HG03469 (cell line): ENCODE measurements at regions not wholly inside any gene's neighbourhood (a gene's known extent, or its start where the extent isn't known, plus 50 kb on each side); places are given as distances from the start of the nearest gene placed in this dataset.

ENCODE experiments used
- ATAC-seq: cut with Tn5 transposase; IDR thresholded peaks from one replicate; pipeline ENCODE4 v1.9.1; 2021; ENCODE audit warnings: mild to moderate bottlenecking, moderate library complexity, moderate number of reproducible peaks; ENCODE audit not compliant: unreplicated experiment

DNA sequence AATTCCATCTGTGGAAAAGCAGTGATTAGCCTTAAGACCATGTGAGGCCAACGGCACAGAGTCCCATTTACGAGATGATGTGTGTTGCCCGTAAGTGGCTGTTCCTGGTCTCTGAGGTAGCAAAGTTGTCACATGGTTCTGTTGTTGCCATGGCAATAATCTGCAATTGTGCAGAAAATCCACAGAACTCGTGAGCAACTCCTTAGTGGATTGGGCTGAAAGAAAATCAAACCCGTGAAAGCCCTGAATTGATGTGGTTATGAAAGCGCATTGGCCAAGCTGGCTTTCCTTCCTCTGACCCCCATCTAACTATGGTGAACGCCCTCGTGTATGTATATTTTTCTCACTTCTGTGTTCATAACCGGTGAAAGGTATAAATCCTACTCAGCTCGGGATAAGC, 614.7 kb downstream of the EBF1 start:
- ATAC-seq: no peak

DNA sequence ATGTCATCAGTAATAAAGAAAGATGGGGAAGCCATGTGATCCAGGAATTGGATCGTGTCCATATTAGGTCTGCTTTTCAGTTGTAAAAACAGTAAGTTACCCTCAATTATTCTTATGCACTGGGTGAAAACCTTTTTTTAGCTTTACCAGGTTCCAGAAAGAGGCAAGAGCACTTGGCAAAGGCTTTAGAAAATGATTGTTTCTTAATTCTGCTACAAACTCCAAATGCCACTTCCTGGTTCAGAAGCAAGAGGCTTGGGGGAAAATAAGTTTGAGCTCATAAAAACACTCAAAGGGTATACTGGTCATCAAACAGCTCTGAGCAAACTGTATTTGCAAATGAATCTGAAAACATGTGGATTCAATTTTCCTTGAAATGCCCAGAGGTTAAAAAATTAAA, 615.6 kb downstream of the EBF1 start:
- ATAC-seq: no peak

DNA sequence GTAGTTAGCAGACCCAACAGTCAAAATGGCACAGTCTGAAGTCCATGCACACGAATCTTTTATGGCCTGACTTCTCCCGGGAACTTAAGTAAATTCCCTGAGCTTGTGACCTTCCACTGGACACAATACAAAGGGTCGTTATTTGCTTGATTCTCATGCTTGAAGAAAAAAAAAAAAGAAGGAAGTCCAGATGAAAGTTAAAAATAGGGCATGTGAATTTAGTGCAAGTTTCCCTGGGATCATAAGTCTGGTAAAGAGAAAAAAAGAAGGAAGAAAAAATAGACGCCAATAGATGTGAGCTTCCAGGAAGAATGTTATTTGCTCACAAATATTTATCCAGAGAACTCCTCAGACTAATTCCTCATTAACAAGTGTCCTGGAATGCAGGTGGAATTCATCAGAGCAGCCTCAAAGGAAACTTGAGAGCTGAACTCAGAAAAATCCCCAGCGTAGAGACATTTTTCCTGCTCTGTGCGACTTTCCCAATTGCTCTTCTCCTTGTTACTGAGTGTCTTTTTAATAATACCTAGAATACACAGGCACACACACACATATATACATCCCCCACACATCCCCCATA, 616.3 kb downstream of the EBF1 start:
- no peak for ATAC-seq

DNA sequence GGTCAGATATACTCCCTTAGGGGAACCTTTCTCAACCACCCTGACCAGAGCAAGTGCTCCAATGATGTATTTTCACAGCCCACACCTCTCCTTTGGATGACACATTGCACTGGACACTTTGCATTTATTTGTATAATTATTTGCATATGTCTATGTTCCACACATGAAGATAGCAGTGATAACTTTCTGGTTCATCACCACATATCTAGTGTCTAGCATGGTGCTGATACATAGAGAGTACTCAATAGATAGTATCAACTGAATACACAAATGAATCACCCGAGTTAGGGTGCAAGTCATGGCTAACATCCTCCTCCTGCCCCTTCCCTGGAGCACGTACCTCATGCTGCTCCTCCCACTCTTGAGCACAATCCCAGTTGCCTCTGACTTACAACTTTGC, 617.6 kb downstream of the EBF1 start:
- ATAC-seq: no peak

DNA sequence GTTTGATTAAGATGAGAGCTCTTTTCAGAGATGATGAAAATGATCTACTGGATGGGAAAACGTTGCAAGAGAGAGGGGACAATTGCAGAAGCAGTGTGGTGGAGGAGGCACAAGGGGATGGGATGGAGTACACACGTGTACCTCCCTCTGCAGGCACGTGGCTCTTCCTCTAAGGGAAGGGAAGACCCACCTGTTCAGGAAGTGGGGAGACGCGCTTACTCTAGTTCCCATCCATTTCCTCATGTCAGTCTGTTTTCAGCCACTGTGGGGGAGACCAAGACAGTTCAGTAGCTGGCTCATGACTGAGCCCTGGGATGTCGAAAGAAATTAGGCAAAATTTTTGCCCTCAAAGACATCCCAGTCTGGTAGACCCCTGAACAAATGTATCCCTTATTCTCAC, 619.2 kb upstream of the CLINT1 start:
- no peak for ATAC-seq

DNA sequence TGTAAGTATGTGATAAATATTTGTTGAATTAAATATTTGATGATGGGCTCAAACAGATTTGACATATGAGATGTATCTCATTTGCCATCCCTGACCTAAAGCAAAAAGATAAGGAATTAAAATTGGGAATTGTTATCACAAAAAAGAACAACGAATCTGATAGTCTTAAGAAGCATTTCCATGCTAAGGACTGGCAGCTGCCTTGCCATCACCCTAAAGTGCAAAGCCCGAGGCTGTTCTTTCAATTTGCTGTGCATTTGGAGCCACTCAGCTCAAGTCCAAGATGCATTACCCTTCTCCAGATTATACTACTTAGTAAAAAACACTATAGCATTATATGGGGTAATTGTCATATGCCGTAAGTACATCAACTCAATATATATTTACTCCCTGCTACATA, 618.3 kb upstream of the CLINT1 start:
- ATAC-seq: no peak

DNA sequence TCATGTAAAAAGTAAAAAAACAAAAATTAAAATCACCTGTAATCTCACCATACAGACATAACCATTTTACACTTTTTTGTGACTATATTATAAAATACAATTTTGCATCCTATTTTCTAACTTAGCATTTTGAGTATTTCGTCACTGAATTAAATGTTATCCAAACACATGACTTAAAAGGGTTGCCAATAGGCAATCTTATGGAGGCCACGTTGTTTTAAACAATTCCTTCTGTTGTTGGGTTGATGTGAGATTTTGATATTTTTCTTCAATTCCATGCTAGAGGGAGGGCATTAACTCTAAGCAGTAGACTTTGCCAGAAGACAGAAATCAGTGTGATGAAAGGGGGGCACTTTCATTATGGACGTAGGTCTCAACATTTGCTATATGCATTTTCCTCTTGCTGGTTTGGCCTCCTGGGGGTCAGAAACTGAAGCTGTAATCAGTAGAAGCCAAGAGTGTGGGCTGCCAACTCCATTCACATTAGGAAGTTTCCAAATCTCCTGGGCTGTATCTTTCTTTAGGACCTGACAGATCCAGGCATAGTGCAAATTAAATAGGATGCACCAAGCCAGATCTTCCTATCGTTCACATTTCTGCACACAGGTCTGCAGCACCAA, 614.2 kb upstream of the CLINT1 start:
- no peak for ATAC-seq

DNA sequence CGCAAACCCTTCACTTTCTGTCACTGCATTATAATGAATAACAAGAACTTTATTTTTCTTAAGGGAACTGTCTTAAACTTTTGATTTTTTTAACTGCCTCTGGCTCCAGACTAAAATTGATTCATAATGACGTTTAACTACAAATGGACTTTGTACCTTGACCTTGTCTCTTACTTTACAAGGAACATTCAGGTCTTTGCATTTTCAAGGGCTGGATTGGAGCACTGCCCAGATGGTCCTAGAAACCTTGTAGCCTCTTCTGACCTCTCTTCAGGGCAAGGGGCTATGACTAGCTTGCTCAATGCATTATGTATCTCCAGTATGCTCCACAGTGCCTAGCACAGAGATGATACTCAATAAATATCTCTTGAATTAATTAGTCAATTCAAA, 612.6 kb upstream of the CLINT1 start:
- ATAC-seq: no peak

DNA sequence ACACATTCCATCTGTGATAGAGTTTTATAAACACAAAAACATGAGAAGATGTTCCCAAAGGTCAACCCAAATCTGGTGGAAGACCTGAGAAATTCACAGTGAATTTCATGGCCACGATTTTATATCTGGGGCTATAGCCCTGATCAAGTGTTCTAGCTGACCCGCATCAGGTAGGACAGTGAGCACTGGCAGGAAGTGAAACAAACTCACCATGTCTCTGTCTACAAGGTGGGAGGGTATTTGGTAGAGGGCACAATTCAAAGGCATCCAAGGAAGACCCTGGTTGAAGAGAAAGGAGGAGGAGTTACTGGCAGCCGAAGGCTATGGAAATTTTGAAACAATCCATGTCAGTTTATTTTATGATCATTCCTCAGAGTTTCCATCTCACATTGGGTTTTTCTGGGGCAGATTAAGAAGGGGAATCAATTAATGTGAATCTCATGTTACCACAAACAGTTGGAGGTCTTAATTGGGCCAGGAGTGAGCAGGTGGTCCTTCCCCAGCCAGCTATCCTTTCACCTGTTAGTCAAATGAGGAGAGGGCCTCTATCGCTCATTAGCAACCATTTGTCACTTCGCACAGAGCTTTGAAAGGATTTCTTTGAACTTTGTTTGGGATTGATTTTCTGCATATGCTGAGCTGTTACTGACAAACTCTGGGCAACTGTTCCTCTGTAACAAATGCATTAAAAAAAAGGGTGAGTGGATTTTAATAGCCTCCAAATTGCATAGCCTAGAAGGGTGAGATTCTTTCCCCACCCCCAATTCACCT, 612.0 kb upstream of the CLINT1 start:
- ATAC-seq: no peak

DNA sequence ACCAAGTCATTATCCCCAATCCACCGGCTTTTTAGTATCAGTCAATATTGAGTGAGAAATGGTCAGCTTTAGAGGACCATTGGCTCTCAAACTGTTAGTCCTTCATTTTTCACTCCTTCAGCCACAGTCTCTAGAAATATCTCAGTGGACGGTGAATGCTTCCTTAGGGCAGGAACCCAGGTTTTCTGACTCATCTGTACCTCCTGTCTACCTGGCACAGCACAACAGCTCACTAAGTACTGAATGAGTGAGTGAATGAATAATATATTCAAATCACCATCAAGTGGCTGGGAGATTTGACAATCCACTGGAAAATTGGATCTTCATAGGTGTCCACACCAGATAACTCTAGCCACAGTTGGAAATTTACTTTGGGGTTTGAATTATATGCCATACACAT, 609.5 kb upstream of the CLINT1 start:
- ATAC-seq: no peak

DNA sequence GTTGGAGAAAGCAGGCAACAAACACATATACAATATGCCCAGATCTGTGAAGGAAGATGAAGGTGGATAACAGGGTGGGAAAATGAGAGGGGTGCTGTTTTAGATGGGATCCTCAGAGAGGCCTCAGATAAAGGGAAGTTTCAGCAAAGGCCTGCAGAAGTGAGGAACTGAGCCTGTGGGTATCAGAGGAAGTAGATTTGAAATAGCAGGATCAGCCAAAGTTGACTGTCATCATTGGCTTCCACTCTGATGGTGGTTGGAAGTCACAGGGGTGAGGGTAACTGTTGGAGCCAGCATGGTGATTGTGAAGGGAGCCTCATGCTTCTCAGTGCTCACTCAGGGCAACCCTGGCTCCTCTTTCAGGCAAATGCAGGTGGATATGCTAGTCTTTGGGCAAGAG, 607.2 kb upstream of the CLINT1 start:
- no peak for ATAC-seq

DNA sequence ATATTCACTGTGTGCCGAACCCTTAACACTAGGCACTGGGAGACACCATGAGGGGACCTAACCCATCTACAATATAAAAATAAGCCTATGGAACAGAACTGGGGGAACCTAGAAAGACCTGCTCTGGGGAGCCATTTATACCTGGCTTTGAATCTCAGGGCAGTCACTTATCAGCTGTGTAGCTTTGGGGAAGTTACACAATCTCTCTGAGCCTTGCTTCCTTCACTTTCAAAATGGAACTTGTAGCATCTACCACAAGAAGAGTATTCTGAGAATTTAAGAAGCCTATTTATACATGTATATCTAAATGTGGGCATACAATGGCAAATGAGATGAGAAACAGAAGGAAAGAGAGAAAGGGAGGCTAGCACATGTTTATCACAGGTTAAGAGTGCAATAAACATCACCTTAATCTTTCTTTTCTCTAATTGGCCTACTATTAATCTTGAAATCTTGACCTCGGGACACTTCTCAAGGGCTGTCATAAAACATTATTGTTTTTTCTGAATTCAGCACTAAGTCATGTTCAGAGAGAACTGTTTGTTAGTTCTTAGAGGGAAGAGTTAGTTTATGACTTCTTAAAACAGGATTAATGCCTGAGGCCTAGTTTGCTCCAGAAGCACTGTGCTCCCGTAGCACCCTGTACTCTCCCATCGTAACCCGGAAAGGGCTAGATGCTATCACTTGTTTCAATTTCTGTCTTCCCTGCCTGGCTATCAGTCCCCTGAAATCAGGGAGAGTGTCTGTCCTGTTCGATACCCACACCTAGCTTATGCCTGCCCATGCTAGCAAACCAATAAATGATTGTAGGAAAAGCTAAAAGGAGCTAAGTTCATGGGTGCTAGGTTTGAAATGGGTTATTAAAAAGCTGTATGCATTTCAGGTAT, 606.4 kb upstream of the CLINT1 start:
- ATAC-seq: no peak

DNA sequence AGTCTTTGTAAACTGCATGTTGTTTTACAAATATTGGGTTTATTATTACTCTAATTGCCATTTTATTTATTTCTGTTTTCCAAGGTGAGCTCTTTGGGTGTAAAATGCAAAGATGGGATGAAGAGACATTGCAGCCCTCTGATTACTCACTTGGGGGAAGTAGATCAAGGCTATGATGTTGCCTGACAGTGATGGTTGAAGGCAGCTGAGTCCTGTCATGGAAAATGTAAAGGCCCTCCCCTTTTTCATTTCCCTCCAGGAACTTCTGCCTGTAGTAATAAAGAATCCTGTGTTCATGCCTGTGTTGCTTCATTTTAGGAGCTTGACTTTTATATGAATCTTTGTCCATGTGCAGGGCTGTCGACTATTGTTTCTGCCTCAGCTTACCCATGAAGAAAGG, 605.4 kb upstream of the CLINT1 start:
- no peak for ATAC-seq

DNA sequence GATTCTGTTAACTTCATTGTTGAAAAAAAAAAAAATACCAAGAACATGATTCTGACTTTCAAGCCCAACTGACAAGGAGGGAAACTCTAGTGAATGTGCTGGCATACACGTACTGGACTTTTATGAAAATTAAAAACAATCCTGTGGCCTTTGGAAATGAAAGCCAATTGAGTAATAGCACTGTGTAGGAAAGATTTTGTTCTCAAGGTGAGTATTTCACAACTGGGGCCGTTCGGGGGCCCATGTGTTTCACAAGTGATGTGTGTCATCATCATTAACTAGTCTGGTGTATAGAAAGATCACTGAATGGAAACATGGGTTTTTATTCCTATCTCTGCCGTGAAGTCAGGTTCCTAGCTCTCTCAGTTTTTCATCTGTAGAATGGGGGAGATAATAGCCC, 605.0 kb upstream of the CLINT1 start:
- no peak for ATAC-seq

DNA sequence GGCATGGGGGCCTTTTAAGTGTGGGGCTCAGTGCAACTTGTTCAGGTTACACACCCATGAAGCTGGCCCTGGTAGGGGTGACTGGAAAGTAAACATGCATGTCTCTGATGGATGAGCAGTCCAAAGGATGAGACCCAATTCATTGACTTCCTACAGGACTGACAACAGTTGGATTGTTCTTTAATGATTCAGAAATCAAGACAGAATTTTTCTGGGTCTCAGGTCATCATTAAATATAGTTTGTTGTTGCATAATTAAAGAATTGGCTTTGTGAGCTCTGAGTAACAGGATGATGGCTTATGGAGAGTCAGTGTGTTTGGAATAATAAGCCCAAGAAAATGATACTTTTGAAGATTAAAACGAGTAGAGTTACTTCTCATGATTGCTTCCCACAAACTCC, 604.2 kb upstream of the CLINT1 start:
- no peak for ATAC-seq

DNA sequence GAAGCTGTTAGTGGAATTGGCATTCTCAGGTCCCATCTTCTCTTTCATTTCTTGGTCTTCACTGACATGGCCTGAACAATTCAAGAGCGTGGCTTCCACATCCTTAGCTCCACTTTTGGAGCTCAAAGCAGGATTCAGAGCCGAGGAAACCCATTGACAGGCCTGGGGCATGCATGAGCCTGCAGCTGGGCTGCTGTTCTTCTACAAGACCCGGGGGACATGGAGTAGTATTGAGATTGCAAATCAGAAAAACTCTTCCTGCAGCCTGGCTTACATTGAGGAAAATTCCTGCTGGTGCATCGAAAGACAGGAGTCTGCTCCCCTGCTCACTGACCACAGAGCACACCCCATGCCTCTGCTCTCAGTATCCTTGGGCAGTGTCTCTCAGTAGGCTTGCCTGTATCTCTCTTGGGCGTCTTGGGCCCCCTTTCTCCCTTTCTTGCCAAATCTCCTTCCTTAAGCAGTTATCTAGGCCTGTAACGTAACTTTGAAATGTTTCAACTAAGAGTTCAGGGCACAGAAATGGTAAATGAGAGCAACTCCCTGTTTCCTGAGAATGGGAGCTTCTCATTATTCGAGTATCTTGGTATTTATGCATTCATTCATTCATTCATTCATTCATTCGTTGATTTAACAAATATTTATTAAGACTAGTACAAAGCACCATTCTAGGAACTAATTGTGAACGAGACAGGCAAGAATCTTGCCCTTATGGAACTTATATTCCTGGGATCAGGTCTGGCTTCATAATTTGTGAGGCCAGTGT, 603.6 kb upstream of the CLINT1 start:
- ATAC-seq: no peak

DNA sequence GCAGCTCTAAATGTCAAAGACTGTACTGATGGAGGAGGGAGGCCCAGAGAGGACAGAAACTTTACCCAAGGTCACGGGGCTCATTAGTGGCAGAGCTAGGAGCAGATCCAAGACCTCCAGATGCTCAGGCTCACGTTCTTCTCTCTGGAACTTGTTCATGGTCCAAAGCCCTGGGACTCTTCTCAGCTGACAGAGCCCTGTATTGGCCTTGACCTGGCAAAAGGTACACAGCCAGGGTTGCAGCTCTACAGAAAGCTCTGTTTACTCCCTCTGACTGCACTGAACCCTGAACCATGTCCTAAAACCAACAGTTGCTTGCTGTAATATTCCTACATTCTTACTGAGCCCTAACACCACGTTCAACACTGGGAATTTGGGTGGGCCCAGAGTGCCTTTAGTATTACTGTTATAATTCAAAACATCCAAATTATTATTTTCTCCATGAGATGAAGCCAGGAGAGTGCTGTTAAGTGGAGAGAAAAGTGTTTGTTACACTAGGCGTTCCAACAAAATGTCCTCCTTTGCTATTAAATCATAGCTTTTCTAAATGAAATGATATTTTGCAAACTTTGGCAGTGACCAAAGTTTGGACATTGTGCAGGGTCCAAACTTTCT, 602.4 kb upstream of the CLINT1 start:
- no peak for ATAC-seq

DNA sequence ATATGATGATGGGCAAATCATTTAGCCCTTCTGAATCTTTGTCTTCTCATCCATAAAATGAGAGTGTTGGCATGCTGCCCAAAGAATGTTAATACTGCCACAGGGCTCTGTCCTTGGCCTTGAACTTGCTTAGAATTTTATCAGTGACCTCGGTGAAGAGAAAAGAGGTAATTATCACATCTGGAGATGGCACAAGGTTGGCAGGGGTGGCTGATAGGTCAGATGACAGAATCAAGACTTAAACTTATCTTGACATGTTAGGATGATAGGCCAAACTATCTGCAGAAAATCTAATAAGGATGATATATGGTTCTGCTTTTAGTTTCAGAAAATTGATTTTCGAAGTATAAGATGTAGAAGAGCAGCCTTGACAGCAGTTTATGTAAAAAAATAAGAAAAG, 599.1 kb upstream of the CLINT1 start:
- no peak for ATAC-seq

DNA sequence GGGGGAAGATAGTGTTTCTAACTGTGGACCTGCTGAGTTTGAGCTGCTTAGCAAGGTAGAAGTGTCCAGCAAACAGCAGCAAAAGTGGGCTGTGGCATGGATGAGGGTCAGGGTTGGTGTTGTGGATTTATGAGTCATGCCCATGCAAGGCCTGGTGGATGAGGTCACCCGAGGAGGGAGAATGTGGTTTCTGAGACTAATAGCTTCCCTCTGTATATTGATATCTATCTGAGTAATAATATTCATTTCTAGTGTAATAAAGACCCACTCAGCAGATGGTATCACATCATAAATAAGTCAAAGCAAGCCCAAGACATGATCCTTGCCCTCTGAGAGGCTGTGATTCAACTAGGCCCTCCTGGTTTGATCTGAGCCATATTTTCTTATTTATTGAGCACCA, 597.8 kb upstream of the CLINT1 start:
- no peak for ATAC-seq

DNA sequence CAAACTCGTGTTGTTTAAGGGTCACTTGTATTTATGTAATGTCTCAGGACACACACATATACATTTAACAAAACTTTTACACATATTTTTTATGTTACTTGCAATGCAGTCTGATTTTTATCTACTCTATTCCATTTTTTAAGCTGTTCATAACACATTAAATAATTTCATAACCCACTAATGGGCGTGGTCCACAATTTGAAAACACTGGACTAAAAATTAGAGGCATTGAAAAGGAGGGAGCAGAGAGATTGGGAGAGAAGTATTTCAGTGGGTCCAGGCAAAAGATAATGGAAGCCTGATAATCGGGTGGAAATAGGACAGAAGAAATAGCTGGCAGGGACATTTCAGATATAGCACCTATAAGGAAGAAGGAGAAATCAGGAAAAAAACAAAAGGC, 597.3 kb upstream of the CLINT1 start:
- no peak for ATAC-seq
